Ramos (cell line): ENCODE measurements at regions not wholly inside any gene's neighbourhood (a gene's known extent, or its start where the extent isn't known, plus 50 kb on each side); places are given as distances from the start of the nearest gene placed in this dataset.

ENCODE experiments used
- in situ Hi-C: fragments of 300-500 bp; cut with MboI; formaldehyde crosslinking; loops from one replicate; pipeline ENCODE4 v1.14.3; 2022; ENCODE audit warnings: low sequenced_read_pairs; ENCODE audit not compliant: unreplicated experiment

DNA sequence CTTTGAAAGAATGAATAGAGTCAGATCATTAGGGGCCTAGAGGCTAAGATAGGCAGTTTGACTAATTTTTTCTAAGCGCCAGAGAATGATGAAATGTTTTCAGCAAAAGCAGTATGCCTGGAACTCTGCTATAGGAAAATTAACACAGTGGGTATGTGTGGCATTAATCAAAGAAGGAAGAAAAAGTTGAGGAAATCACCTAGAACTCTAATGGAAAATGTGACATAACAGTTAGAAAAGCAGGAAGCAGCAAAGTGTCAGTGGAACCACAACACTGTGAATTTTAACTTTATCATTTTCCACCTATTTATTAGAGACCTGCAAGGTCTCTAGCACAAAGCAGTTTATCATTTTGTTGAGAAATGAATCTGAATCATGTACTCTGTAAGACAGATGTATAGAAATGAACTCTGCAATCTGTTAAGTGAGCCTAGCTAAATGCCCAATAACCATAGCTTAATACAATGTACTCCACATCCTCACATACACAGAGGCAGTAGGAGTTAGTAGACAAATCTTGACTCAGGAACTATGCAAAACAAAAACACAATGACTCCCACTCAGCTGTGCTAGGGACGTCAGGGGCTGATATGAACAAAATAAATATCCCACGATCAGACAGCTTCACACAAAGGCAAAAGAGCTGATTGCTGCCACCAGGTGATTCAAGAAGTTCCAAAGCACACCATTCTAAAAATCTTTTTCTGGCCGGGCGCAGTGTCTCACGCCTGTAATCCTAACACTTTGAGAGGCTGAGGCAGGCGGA, 500.7 kb upstream of the NFIA start:
- in situ Hi-C loops = no loop called here

DNA sequence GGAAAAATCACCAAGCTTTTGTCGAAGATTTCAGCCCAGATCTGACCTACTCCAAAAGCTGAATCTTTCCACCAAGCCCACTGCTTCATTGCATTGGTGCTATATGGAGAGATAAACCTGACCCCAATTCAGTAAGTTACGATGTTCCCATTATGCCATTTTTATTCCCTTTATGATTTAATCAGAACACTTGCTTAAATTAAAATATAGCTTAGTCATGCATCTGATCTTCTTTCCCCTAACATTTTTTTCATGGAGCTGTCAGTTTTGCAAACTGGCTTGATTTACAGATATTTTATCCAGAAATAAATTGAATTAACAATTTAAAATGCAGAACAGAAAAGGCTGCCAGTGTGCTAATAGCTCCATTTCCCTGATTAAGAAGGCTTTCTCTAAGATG, 503.5 kb upstream of the C1orf87 start:
- in situ Hi-C loops = no loop called here

DNA sequence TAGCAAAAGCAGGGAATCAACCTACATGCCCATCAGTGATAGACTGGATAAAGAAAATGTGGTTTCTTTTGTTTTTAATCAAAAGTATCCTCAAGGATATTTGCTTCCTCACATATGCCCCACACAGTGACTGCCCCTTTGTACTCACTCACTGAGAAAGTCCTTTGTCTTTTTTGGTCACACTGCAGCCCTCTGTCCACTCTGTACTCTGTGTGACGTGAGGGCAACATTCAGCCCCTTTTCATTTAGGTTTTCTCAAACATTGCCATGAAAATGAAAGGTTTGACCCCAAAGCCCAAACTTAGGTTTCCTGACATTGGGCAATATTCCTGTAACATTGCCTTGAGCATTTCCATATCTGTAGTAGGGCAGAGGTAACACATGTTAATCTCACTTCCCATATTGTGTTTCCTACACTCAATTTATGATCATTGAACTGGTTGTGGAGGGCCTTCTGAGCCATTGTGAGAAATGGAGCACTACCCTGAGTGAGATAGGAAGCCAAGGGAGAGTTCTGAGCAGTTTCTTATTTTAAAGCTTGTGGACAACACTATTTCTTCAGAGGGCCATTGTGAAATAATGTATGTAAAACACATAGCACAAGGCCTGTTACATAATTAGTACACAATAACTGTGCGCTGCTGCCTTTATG, 501.9 kb upstream of the C1orf87 start:
- in situ Hi-C loops = no loop called here

DNA sequence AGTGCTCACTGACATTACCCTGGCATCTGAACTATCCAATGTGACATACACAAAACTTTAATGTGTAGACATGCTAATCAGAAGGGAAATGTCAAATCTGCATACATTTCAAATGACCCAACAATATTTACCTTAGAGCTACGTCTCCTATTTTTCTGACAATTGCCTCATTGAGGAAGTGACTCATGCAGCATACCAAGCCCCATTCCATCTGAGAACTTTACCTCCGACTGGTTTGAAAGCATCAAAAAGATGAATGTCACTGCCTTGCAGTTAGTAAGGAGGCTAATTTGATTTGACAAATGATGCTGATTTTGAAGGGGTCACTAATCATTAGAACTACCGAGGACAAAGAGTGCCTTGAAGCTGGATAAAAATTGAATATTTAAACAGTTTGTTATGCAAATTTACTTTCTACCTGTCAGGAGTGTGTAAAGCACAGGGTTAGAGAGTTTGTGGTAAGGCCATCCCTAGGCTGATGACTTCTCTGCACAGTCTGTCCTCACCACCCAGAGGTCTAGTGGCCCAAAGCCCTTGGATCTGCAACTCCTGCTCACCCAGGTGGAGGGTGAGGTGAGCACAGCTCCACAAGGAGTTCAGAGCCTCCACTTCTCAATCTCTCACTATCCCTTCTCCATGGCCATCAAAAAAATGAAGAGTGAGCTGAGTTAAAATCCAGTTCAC, 500.3 kb upstream of the C1orf87 start:
- in situ Hi-C loops = no loop called here

DNA sequence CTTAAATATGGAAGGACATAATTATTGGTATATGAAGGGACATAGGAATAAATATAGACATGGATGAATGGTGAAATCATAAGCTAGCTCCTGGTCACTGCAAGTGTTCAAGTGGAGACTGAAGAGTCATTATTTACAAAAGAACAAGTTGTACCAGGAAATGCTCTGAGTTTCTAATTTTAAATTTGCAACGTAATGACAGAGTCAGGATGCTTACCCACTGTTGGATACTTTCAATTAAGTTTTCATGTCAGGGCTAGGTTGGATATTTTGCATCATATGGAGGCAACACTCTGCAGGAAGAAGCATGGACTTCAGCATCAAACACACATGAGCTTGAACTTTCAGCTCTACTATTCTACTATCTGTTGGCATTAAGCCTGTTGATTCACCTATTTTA, 499.6 kb upstream of the C1orf87 start:
- in situ Hi-C loops = no loop called here

DNA sequence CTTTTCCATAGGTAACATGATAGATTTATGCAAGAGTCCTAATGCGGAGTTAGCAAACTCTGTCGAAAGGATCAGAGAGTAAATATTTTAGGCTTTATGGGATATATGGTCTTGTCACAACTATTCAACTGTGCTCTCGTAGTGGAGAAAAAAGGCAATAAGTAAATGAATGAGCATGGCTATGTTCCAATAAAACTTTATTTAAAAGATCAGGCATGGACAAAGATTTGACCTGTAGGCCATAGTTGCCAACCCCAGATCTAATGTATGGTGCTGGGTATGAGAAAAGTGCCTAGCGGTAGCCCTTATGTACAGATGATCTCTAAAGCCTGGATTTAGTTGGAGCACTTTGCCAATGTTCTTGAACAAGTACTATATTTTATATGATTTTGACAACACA, 498.8 kb upstream of the C1orf87 start:
- in situ Hi-C loops = no loop called here

DNA sequence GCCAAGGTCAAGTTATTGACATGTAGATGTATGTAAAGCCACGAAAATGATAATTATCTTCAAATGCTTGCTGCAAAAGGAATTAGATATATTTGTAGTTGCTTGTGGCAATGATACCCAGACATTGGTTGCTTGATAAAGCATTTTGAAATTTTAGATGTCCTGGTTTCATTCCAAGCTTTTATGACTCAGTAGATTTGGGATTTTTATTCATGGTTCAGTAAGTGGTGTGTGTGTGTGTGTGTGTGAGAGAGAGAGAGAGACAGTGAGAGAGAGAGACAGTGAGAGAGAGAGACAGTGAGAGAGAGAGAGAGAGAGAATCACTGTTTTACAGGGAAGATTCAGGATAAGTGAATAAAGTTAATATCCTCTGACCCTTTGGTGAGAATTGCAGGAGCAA, 498.2 kb upstream of the C1orf87 start:
- in situ Hi-C loops = no loop called here

DNA sequence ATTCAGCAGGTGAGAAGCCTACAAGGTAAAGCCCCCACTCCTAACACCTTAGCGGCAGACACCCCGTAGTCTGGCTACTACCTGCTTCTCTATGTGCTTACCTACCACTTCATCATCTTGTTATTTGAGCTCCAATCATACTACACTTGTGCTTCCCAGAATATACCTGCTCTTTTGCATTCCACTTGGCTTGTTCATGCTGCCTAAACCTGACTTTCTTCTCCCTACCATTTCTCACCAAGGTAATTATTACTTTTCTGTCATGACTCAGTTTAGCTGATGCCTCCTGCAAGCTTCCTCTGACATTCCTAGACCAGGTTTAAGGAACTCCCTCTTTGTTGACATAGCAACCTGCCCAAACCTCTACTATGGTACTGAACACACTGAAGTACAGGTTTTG, 495.6 kb upstream of the C1orf87 start:
- in situ Hi-C loops = no loop called here

DNA sequence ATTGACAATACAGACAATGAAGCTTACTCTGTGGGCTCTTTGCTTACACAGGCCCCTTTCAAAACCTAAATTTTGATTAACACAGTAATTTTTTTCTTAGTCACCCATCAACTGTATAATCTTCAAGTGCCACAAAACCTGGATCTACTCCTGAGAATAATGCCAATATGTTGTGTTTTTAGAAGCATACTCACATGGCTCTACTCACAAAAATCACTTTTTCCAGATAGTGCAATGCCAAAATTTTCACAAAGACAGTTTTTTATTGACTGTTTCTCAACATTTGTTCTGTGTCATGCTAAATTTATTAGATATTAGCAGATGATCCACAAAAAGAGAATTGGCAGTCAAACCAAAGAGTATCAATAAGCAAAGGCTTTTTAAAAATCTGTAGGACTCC, 493.7 kb upstream of the C1orf87 start:
- in situ Hi-C loops = no loop called here

DNA sequence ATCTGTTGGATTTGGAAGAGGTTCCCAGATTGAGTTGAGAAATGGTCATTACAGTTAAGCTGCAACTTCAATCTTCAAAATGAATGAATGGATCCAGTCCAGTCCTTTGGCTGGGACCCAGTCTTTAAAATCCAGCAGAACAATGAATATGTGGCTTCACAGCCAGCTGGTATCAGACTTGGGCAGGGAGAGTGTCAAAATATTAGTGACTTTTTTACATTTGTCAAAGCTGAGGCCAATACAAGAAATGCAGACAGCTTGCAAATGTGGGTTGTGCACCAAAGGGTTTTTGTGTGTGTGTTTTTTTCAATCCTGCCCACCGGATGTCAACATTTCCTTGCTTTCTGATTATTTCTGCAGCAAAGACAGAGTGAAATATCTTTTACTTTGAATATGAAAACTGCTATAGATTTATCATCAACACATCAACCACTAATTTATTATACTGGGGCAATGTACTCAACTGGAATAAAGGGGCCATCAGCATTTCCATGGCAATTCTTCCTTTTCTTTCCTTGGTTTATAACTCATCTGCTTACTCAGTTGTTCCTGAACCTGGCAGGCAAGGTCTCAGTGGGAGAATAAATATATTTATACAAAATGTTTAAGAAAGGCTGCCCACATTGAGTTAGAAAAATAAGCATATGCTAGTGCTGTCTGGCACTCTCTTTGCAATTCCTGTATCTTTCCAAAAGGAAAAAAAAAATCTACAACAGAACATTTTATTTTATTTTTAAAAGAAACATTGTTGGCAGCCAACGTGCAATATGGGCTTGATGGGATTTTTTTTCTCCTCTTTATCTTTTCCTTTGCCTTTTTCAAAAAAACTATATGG, 491.6 kb upstream of the C1orf87 start:
- in situ Hi-C loops = no loop called here

DNA sequence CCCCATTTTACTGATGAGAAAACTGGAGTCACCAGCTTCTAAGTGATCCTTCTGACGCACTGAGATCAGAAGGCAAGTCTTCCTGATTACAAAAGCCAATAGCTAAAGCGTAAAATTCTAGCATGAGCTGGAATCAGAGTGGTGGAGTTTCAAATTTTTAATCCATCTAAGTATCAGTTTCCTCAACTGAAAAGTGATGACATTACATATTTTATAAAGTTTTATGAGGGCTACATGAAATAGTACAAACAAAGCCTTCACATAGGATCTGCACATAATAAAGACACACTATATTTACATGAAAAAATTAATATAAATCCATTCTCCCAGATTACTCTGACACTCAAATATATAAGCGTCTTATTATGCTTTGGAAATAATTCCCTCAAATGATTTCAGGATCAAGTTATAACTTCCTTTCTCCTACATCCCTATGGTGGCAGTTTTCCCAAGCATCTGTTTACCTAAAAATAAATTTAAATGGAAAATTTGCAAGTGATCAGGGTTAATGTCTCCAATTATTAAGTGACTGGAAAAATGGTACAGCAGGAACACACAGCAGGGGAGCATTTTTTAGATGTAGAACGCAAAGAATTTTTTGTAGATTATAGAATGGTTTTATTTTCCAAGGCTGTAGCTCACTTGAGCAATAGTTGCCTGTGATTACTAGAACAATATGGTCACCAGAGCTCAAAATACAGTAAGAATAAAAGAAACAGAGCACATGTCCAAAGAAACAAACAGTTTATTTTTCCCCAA, 490.4 kb upstream of the C1orf87 start:
- in situ Hi-C loops = no loop called here

DNA sequence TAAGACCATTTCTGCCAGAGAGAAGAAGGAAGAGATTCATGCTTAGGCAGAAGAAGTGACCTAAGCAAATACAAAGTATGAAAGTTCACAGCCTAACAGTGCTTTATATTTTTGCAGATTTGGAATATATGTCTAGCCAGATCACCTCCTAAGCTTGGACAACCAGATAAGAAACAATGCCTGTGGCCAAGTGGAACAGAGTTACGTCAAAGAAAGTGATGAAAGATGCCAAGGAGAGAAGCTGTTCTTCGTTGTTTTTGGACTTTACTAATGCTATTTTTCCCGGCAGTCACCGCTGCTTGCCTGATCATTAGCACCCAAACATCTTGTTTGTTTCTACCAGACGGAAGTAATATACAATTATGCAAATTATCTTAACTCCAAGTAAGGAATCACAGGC, 489.2 kb upstream of the C1orf87 start:
- in situ Hi-C loops = no loop called here

DNA sequence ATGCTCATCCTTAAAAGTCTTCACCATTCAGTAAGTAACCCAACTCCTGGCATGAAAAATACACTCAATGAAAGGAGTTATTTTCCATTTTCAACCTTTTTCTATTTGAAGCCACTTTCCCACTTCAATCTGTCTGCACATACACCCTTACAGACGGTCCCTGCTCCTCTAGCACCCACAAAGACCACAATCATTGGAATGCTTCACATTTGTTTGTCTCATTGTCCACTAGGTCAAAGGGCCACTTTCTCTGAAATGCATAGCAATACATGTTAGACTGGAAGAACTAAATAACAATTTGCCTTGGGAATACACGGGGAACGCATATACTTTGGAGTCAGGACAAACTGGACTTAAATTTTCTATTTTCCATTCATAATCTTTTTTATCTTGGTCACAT, 487.1 kb upstream of the C1orf87 start:
- in situ Hi-C loops = no loop called here

DNA sequence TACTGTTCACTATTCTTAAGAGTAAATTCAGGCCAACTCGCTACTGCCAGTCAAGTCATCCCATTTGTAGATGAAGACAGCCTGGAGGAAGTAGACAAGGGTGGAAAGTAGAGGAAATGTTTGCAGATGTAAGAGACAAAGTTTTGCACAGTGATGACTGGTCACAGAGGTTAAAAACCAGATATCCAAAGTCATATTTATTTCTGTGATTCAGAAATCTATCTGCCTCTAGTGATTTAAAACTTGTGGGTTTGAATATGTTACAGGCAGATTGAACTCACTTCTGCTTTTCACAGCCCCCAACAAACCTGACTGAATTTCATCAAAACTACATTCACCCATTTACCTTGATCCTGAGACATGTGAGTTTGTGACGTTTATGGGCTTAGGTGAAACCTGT, 484.7 kb upstream of the C1orf87 start:
- in situ Hi-C loops = no loop called here

DNA sequence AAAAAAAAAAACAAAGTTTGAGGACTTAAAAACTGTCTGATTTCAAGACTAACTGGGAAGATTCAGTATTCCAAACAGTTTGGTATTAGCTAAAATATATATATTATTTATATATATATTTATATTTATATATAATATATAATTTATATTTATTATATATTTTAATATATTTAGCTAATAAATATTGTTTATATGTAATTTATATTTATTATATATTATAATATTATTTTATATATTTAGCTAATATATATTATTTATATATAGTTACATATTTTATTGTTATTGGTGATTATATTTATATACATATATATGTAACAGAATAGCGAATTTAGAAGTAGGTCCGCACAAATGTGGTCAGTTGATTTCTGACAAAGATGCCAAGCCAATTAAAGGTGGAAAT, 480.2 kb upstream of the C1orf87 start:
- in situ Hi-C loops = no loop called here

DNA sequence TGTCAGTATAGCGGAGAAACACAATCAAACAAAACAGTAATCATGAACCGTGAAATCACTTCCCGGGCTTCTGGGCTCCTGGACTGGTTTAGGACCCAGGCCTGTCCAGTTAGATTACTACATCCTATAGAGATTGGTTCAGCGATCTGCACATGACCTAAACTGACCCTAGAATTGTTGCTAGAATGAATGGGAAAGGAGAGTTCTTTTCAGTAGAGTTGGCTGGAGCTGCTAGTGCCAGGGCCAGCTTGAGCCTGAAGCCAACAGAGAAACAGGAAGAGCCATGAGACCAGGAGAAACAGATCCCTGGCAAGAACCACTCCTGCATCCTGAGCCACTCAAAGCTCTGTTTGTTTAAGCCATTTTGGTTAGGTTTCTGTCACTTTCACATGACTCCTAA, 474.3 kb upstream of the C1orf87 start:
- in situ Hi-C loops = no loop called here

DNA sequence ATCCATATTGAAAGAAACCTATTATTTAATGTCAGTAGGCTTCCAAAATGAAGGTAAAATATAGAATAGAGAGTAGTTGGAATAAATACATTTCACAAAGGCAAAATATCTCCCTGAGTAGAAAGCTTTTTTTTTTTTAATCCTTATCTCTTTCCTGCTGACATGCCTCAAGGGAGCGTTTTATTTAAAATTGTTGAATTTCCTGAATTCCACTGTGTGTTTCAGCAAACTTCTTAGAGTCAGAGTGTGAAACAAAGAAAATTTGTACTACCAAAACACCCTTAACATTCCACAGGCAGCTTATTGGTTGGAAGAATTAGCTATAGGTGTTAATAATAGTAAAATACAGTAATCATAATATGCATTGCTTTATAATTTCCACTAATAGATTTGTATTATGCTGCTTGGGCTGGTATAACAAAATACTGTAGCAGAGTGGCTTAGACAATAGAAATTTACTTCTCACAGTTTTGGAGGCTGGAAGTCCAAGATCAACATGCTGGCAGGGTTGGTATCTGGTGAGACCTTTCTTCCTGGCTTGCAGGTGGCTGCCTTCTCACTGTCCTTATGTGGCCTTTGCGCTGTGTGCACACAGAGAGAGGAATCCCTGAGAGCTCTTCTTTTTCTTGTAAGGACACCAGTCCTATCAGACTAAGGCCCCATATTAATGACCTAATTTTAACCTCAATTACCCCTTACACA, 468.4 kb upstream of the C1orf87 start:
- in situ Hi-C loops = no loop called here

DNA sequence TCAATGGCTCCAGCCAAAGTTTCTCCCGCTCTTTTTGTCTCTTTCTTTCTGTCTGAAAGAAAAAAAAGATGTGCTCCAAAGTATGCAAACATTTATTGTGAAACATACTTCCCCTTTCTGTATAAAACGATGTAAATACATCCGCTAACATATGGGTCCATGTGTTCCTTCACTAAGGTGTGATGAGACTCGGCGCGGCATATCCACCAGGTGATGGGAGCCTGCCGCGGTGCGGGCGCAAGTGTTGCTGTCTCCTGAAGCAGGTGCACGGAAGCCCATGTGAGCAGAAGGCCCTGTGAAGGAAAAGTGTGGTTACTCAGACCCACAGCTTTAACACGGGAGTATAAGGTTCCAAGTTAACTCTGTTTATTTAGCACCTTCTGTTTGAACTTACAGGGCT, 466.6 kb upstream of the C1orf87 start:
- in situ Hi-C loops = no loop called here

DNA sequence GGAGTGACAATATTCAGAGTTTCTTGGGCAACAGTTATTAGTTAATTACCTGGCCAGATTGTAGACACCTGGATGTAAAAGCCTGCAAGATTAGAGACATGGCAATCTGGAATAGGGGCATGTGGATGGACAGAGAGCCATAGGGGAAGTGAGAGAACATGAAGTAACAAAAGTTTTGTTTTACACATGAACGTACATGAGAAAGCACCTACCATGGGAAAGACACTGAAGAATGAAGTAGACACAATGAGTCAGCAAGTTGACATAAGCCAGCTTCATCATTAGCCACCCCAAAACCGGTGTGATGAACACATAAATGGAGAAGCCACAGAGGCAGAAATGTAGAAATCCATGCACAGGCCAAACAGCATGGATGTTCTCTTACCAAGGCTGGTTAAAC, 462.1 kb upstream of the C1orf87 start:
- in situ Hi-C loops = no loop called here
